ENCODE measurements at regions not wholly inside any gene's neighbourhood (a gene's known extent, or its start where the extent isn't known, plus 50 kb on each side); places are given as distances from the start of the nearest gene placed in this dataset.

DNA sequence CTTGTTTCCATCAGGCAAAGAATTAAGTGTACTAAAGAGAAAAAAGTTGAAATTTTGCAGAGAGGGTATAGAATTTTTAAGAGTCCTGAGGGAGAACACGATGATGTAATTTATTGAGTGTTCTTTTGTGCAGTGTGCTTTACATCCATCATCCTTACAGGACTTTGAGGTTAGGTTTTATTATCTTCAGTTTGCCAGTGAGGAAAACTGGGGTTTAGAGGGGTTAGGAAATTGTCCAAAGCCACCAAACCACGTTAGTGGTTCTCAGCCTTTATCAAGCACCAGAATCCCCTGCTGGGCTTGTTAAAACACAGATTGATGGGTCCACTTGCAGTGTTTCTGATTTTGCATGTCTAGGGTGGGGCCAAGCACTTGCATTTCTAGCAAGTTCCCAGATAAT lies 277.5 kb downstream of the KCNS3 start:
- WGBS = 59% methylated on average over 2 of the region's 2 CpGs
- TF ChIP-seq EP300 (IDR thresholded peaks at IDR 0.05) = no peak
- TF ChIP-seq, protein P1, sequence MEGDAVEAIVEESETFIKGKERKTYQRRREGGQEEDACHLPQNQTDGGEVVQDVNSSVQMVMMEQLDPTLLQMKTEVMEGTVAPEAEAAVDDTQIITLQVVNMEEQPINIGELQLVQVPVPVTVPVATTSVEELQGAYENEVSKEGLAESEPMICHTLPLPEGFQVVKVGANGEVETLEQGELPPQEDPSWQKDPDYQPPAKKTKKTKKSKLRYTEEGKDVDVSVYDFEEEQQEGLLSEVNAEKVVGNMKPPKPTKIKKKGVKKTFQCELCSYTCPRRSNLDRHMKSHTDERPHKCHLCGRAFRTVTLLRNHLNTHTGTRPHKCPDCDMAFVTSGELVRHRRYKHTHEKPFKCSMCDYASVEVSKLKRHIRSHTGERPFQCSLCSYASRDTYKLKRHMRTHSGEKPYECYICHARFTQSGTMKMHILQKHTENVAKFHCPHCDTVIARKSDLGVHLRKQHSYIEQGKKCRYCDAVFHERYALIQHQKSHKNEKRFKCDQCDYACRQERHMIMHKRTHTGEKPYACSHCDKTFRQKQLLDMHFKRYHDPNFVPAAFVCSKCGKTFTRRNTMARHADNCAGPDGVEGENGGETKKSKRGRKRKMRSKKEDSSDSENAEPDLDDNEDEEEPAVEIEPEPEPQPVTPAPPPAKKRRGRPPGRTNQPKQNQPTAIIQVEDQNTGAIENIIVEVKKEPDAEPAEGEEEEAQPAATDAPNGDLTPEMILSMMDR (IDR thresholded peaks at IDR 0.05) = no peak
- no peak for TF ChIP-seq POLR2A (IDR thresholded peaks at IDR 0.05)
- TF ChIP-seq POLR2AphosphoS5 (IDR thresholded peaks at IDR 0.05) = no peak
- H3K27me3 ChIP-seq = no peaks in the 10 kb centered on the region
- no peak overlapping the region for H3K27ac ChIP-seq
- no peak for DNase-seq (ENCODE audit: low spot score in 2 of 2)
- no peaks in the 10 kb centered on the region for H3K4me1 ChIP-seq
- H3K4me3 ChIP-seq = no peak overlapping the region
- no peaks in the 10 kb centered on the region for H3K36me3 ChIP-seq
- H3K9me3 ChIP-seq = no peaks in the 10 kb centered on the region

DNA sequence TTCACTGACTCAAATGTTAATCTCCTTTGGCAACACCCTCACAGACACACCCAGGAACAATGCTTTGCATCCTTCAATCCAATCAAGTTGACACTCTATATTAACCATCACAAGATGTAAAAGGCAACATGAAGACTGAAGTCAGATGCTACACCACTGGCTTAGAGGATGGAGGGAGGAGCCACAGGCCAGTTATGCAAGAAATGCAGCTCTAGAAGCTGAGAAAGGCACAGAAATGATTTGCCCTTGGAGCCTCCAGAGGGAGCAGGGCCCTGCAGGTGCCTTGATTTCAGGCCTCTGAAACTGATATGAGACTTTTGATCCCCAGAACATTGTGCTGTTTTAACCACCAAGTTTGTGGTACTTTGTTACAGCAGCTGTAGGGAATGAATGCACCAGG lies 276.3 kb downstream of the KCNS3 start:
- no peaks in the 10 kb centered on the region for H3K4me1 ChIP-seq
- no peaks in the 10 kb centered on the region for H3K27me3 ChIP-seq
- no peak for DNase-seq (ENCODE audit: low spot score in 2 of 2)
- TF ChIP-seq EP300 (IDR thresholded peaks at IDR 0.05) (no peak), POLR2A (IDR thresholded peaks at IDR 0.05) (no peak), POLR2AphosphoS5 (IDR thresholded peaks at IDR 0.05) (no peak)
- TF ChIP-seq, protein P1 (IDR thresholded peaks at IDR 0.05) = peak in 1 of 2 donors; percentile 13
- H3K9me3 ChIP-seq = no peaks in the 10 kb centered on the region
- H3K4me3 ChIP-seq = no peak overlapping the region
- H3K36me3 ChIP-seq = no peaks in the 10 kb centered on the region
- H3K27ac ChIP-seq = peak overlapping the region; percentile 29

DNA sequence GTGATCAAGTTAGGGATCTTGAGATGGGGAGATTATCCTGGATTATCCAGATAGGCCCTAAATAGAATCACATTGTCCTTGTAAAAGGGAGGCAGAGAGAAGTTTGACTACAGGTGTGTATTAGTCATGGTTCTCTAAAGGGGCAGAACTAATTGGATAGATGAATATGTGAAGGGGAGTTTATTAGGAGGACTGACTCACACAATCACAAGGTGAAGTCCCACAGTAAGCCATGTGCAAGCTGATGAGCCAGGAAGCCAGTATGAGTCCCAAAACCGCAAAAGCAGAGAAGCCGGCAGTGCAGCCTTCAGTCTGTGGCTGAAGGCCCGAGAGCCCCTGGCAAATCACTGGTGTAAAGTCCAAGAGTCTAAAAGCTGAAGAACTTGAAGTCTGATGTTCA lies 275.8 kb downstream of the KCNS3 start:
- Histone ChIP-seq H3K4me1 (no peaks in the 10 kb centered on the region), H3K9me3 (no peaks in the 10 kb centered on the region), H3K36me3 (no peaks in the 10 kb centered on the region), H3K4me3 (no peak overlapping the region), H3K27ac (peak overlapping the region; percentile 51), H3K27me3 (no peaks in the 10 kb centered on the region)
- no peak for DNase-seq (ENCODE audit: low spot score in 2 of 2)
- 76% methylated on average over 3 of the region's 3 CpGs for WGBS
- TF ChIP-seq EP300 (IDR thresholded peaks at IDR 0.05) (no peak), POLR2AphosphoS5 (IDR thresholded peaks at IDR 0.05) (no peak), POLR2A (IDR thresholded peaks at IDR 0.05) (no peak)
- TF ChIP-seq, protein P1 (IDR thresholded peaks at IDR 0.05) = no peak

DNA sequence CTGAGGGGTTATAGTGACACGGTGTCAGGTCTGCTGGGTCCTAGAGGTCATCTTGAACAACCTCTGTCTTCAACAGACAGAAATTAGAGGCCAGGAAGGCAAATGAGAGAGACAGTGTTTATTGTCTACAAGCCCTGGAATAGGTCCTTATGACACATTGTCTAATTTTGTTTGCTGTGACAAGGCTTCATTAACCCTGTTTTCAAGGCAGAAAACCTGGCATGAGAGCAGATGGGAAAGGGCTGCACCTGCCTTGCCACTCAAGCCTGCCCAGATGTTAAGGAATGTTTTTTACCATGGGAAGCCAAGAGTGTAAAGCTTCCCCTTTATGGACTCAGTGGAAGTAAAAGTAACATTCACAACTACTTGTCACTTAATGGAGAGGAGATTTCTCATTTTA lies 275.3 kb downstream of the KCNS3 start:
- H3K4me1 ChIP-seq = no peaks in the 10 kb centered on the region
- no peak overlapping the region for H3K27ac ChIP-seq
- WGBS = 94% methylated on average over 1 of the region's 1 CpG
- no peak for DNase-seq (ENCODE audit: low spot score in 2 of 2)
- TF ChIP-seq POLR2AphosphoS5 (IDR thresholded peaks at IDR 0.05) = no peak
- TF ChIP-seq POLR2A (IDR thresholded peaks at IDR 0.05) = no peak
- no peak overlapping the region for H3K4me3 ChIP-seq
- H3K36me3 ChIP-seq = no peaks in the 10 kb centered on the region
- H3K9me3 ChIP-seq = no peaks in the 10 kb centered on the region
- no peaks in the 10 kb centered on the region for H3K27me3 ChIP-seq

DNA sequence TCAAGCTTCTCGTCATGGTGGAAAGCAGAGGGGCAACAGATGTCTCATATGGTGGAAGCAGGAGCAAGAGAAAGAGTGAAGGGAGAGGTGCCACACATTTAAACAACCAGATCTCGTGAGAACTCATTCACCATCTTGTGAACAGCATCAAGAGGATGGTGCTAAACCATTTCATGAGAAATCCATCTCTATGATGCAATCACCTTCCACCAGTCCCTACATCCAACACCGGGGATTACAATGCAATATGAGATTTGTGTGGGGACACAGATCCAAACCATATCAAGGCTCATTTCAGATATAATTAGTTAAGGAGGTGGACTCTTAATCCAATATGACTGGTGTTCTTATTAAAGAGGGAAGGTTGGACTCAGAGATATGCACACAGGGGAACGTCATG lies 272.8 kb downstream of the KCNS3 start:
- H3K9me3 ChIP-seq = no peaks in the 10 kb centered on the region
- H3K36me3 ChIP-seq = no peaks in the 10 kb centered on the region
- no peaks in the 10 kb centered on the region for H3K4me1 ChIP-seq
- H3K4me3 ChIP-seq = no peak overlapping the region
- 85% methylated on average over 4 of the region's 4 CpGs for WGBS
- TF ChIP-seq POLR2AphosphoS5 (IDR thresholded peaks at IDR 0.05) (no peak), POLR2A (IDR thresholded peaks at IDR 0.05) (no peak), EP300 (IDR thresholded peaks at IDR 0.05) (no peak)
- TF ChIP-seq, protein P1 (IDR thresholded peaks at IDR 0.05) = no peak
- no peak overlapping the region for H3K27ac ChIP-seq
- no peaks in the 10 kb centered on the region for H3K27me3 ChIP-seq
- DNase-seq (ENCODE audit: low spot score in 2 of 2) = no peak

DNA sequence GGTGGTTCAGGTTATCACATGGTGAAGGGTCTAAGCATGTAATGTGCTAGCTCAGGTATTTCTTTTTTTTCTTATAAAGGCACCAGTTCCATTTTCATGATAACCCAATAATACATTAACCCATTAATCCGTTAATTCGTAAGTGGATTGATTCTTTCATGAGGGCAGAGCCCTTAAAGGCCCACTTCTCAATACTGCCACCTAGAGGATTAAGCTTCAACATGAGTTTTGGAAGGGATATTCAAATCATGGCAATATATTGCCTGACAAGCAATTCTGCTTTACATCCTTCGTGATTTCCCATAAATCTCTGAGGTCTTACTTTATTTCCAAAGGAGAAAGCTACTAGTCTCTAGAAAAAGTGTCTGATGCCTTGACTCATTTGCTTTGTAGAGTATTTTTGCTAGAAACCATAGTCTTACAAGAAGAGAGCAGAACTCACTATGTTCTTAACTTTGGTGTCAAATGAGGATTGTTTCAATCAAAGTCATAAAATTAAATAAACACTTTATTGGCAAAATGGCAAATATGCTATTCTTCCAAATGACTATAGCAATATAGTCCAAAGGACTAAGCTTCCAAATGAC lies 271.3 kb downstream of the KCNS3 start:
- H3K36me3 ChIP-seq = no peaks in the 10 kb centered on the region
- H3K27me3 ChIP-seq = no peaks in the 10 kb centered on the region
- DNase-seq (ENCODE audit: low spot score in 2 of 2) = no peak
- no peaks in the 10 kb centered on the region for H3K9me3 ChIP-seq
- no peaks in the 10 kb centered on the region for H3K4me1 ChIP-seq
- no peak overlapping the region for H3K27ac ChIP-seq
- WGBS = 15% methylated on average over 3 of the region's 3 CpGs
- H3K4me3 ChIP-seq = no peak overlapping the region
- TF ChIP-seq, protein P1 (IDR thresholded peaks at IDR 0.05) = peak in 1 of 2 donors; percentile 65
- no peak for TF ChIP-seq POLR2A (IDR thresholded peaks at IDR 0.05)

All from suprapubic skin (tissue), 4 donors.